Loucy (cell line): ENCODE measurements at regions not wholly inside any gene's neighbourhood (a gene's known extent, or its start where the extent isn't known, plus 50 kb on each side); places are given as distances from the start of the nearest gene placed in this dataset.

Experiments
- H2AFZ ChIP-seq: fragments of 200-600 bp; sonication (generic); 2 replicates; pipeline ENCODE4 v1.6.0; 2016; ENCODE audit warnings: antibody characterized with exemption, mild to moderate bottlenecking, low read length, moderate library complexity
- H3F3A ChIP-seq: fragments of 200-600 bp; 2 replicates; pipeline ENCODE4 v1.6.0; 2016; ENCODE audit warnings: antibody characterized with exemption, low read depth, mild to moderate bottlenecking
- H3K27me3 ChIP-seq: fragments of 200-600 bp; sonication (generic); 2 replicates; pipeline ENCODE4 v1.6.1; 2014; ENCODE audit warnings: low read length, mild to moderate bottlenecking; ENCODE audit not compliant: insufficient read depth, poor library complexity, severe bottlenecking
- H3K36me3 ChIP-seq: fragments of 200-600 bp; sonication (generic); 2 replicates; pipeline ENCODE4 v1.6.1; 2016; ENCODE audit warnings: low read length; ENCODE audit not compliant: insufficient read depth
- H3K4me1 ChIP-seq: fragments of 200-600 bp; sonication (generic); 2 replicates; pipeline ENCODE4 v1.5.1; 2014; ENCODE audit warnings: low read length, mild to moderate bottlenecking; ENCODE audit not compliant: insufficient read depth, poor library complexity, severe bottlenecking
- H3K4me2 ChIP-seq: fragments of 200-600 bp; sonication (generic); 2 replicates; pipeline ENCODE4 v1.6.0; 2014; ENCODE audit warnings: antibody characterized with exemption, low read length, low read depth, mild to moderate bottlenecking; ENCODE audit not compliant: poor library complexity, severe bottlenecking
- H3K4me3 ChIP-seq: fragments of 200-600 bp; sonication (generic); 2 replicates; pipeline ENCODE4 v1.5.1; 2014; ENCODE audit warnings: low read length, mild to moderate bottlenecking, mixed read lengths; ENCODE audit not compliant: poor library complexity, severe bottlenecking
- H3K79me2 ChIP-seq: fragments of 200-600 bp; sonication (generic); 2 replicates; pipeline ENCODE4 v1.6.1; 2014; ENCODE audit warnings: low read length; ENCODE audit not compliant: insufficient read depth
- H3K9ac ChIP-seq: fragments of 200-600 bp; sonication (generic); 2 replicates; pipeline ENCODE4 v1.6.0; 2014; ENCODE audit warnings: mild to moderate bottlenecking, low read depth, low read length, moderate library complexity; ENCODE audit not compliant: poor library complexity, severe bottlenecking
- H3K9me2 ChIP-seq: fragments of 200-600 bp; sonication (generic); replicated peaks from 2 replicates; pipeline ENCODE4 v1.6.1; 2016; ENCODE audit warnings: low read depth, low read length, mixed read lengths
- H3K9me3 ChIP-seq: fragments of 200-600 bp; sonication (generic); 2 replicates; pipeline ENCODE4 v1.6.1; 2014; ENCODE audit warnings: mild to moderate bottlenecking, antibody characterized with exemption, low read length, low read depth; ENCODE audit not compliant: insufficient read depth
- H4K20me1 ChIP-seq: fragments of 200-600 bp; sonication (generic); 2 replicates; pipeline ENCODE4 v1.6.0; 2014; ENCODE audit warnings: antibody characterized with exemption, low read length, mild to moderate bottlenecking; ENCODE audit not compliant: insufficient read depth, poor library complexity, severe bottlenecking
- CTCF ChIP-seq: fragments of 200-600 bp; sonication (generic); conservative IDR thresholded peaks from 2 replicates; pipeline ENCODE4 v1.5.1; 2014; ENCODE audit warnings: mild to moderate bottlenecking, antibody characterized with exemption, low read length
- EZH2phosphoT487 ChIP-seq: fragments of 200-600 bp; IDR thresholded peaks from 2 replicates; pipeline ENCODE4 v1.6.1; 2018; ENCODE audit warnings: antibody characterized with exemption, mild to moderate bottlenecking, moderate library complexity, borderline replicate concordance

- Histone ChIP-seq H3K9me2 (no peaks in the 10 kb centered on the region), H3K9ac (no peak overlapping the region), H2AFZ (no peak overlapping the region), H3K36me3 (no peaks in the 10 kb centered on the region), H3K79me2 (no peaks in the 10 kb centered on the region), H3K9me3 (no peaks in the 10 kb centered on the region), H3K27me3 (no peaks in the 10 kb centered on the region), H3K4me3 (no peak overlapping the region), H3K4me2 (no peak overlapping the region), H3F3A (no peaks in the 10 kb centered on the region), H4K20me1 (no peaks in the 10 kb centered on the region), H3K4me1 (peaks cover 7% of the 10 kb centered on the region)
- TF ChIP-seq CTCF (no peak), EZH2phosphoT487 (no peak)
Observed at GRCh38 chr7:155387066-155387620, 70.8 kb upstream of the EN2 start.

- Histone ChIP-seq H3K4me3 (no peak overlapping the region), H3K27me3 (no peaks in the 10 kb centered on the region), H3K4me1 (peaks cover 7% of the 10 kb centered on the region), H3K9me3 (no peaks in the 10 kb centered on the region), H3K9me2 (no peaks in the 10 kb centered on the region), H3F3A (no peaks in the 10 kb centered on the region), H4K20me1 (no peaks in the 10 kb centered on the region), H3K36me3 (no peaks in the 10 kb centered on the region), H3K79me2 (no peaks in the 10 kb centered on the region), H3K9ac (no peak overlapping the region), H2AFZ (no peak overlapping the region), H3K4me2 (no peak overlapping the region)
- TF ChIP-seq EZH2phosphoT487 (no peak), CTCF (no peak)
Observed at GRCh38 chr7:155388561-155388960, 69.4 kb upstream of the EN2 start.

DNA sequence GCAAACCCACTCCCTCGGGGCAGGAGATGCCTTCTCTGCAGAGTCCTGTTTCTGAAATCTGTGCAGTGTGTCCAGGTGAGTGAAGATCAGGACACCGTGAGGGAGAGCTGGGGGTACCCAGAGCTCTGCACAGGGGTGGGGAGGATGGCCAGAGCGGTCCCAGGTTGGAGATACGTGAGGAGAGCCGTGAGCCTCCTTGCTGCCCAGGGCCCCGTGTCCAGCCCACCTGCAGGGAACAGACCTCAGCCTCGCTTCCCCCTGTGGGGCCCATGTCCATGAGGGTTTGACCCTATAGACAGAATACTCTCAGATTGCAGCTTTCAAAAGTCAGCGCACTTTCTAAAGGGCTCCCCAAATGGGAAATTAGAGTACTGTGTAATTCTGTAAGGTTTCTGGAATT lies 66.5 kb upstream of the EN2 start:
- no peak overlapping the region for H3K4me2 ChIP-seq
- no peaks in the 10 kb centered on the region for H3F3A ChIP-seq
- H3K9ac ChIP-seq, result no peak overlapping the region
- H3K4me3 ChIP-seq, result no peak overlapping the region
- no peaks in the 10 kb centered on the region for H4K20me1 ChIP-seq
- H3K79me2 ChIP-seq, result no peaks in the 10 kb centered on the region
- H3K9me2 ChIP-seq, result no peaks in the 10 kb centered on the region
- H3K27me3 ChIP-seq, result no peaks in the 10 kb centered on the region
- no peaks in the 10 kb centered on the region for H3K9me3 ChIP-seq
- H3K4me1 ChIP-seq, result peaks cover 7% of the 10 kb centered on the region
- no peak overlapping the region for H2AFZ ChIP-seq
- H3K36me3 ChIP-seq, result no peaks in the 10 kb centered on the region
- TF ChIP-seq EZH2phosphoT487 (no peak), CTCF (no peak)
